CD4-positive, alpha-beta T cell treated with Interleukin-2 at 100 ng/mL for 4 hours (primary cell): ENCODE measurements at regions not wholly inside any gene's neighbourhood (a gene's known extent, or its start where the extent isn't known, plus 50 kb on each side); places are given as distances from the start of the nearest gene placed in this dataset.

Source experiments
- DNase-seq: peaks from one replicate; pipeline ENCODE4 v3.0.0-alpha.2; 2020; ENCODE audit warnings: low spot score

- DNase-seq = no peak
Observed at GRCh38 chr10:21172930-21173801, 276.1 kb upstream of the NEBL start.

- no peak for DNase-seq
Observed at GRCh38 chr10:21172542-21172929, 275.4 kb upstream of the NEBL start.

DNA sequence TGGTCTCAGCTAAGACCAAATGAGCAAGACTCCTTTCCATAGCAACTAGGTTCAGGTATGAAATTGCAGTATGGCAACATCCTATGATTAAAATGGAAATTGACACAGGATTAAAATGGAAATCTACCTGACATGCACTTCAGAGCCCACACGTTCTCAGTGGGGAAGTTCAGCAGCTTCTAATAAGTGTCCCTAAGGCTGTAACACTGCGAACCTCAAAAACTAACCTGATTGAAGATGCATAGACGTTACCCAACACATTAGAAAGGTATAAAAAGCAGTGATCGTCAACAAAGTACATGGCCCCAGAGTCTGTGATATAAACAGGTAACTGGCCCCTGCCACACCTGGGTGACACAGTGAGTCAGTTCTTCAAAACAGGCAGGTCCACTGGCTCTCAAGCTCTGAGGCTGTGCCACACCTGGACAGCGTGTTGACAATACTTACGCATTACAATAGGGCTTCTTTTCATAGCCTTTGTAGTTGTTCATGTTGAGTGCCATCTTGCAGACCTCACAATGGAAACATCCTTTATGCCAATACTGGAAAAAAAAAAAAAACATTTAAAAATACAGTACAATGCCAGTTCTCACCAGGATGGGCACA, 274.9 kb upstream of the NEBL start:
- DNase-seq = no peak

DNA sequence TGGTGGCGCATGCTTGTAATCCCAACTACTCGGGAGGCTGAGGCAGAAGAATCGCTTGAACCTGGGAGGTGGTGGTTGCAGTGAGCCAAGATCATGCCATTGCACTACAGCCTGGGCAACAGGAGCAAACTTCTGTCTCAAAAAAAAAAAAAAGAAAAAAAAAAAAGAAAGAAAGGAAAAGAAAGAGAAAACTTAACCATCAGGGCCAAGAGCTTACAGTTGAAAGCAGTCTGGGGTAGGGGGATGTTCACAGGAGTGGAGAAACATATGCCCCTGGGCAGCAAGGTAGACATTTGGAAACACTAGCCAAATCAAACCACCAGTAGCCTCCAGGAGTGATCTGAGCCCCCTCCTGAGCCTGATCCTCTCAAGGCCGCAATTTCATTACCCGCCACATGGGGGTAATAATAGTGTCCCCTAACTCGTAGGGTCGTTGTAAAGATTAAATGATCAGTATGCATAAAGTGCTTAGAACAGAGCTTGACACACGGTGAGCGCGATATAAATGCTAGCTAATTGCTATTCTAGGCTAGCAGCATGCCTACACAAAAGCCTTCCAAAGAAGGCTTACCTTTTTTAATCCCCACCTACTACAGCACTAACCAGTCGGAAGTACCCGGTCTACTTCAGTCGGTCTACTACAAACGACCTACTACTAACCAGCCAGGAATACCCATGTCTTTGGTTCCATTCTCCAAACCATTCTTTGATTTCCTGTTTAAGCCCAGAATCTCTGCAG, 274.3 kb upstream of the NEBL start:
- DNase-seq = no peak

DNA sequence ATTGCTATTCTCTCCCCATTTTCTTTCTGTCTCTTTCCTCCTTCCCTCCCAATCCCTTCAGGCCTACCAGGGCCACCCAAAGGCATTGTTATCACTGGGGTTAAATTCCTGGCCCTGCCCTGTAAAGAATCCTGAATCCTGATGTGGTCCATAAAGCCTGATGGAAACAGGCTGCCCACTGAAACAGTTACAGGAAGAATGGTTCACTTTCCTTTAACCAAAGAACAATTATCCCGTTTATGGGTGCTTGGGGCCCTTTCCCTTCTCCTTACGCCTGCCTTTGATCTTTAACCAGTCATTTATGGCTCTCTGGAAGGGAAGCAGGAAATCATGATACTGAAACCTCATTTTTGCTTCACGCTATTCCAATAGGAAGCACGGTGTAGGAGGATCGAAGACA, 273.1 kb upstream of the NEBL start:
- no peak for DNase-seq

- no peak for DNase-seq
Observed at GRCh38 chr10:21169271-21169670, 272.2 kb upstream of the NEBL start.

GRCh38 chr10:21167288-21168010, 270.3 kb upstream of the NEBL start:
- no peak for DNase-seq

DNA sequence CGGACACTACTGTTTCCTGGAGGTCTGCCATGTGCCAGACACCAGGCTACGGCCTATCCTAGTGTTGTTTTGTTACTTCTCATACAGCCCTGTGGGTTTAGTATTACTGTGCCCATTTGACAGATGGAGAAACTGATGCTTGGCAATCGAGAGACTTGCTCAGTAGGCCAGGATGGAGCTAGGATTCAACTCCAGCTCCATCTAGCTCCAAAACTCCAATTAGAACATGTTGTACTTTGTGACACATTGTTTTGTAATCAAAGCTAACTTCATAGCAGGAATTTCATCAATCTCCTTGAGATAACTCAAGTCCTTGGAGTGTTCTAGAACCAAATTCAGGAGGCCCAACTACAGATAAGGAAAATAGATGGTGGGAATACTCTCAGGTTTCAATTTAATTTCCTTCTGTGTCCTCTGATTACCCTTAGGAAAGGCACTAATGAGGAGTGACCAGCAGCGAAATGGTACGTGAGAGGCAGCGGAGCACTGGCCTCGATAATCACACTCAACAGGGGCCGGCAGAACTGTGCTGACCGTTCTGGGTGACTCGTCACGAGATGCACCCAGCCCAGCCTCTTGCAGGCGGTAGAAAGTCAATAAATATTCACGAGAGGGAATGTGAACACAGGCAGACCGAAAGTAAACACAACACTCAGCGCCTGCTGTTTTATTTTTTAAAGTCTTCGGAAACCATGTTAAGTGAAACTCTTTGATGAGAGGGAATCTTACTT, 269.6 kb upstream of the NEBL start:
- DNase-seq = no peak

- no peak for DNase-seq
Observed at GRCh38 chr10:21165489-21165888, 268.4 kb upstream of the NEBL start.

DNA sequence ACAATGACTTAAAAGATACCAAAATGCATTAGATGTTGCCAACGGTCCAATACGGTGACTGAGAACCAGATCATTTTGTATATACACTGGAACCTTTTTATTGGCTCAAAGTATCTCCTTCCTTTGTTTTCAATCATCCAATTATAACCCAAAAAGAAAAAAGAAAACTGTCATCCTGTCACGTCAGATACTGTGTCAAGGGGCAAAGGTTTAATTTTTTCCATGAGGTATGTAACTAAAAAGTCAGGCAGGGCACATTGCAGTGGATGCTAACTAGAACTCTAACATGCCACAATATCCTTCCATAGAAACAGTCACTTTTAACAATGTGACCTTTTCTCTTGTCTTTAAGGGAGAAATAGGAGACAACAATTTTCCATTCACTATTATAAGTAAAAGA, 267.6 kb upstream of the NEBL start:
- no peak for DNase-seq

- DNase-seq = no peak
Observed at GRCh38 chr10:21162948-21163347, 265.8 kb upstream of the NEBL start.

GRCh38 chr10:21161647-21162046, 264.5 kb upstream of the NEBL start:
- no peak for DNase-seq

DNA sequence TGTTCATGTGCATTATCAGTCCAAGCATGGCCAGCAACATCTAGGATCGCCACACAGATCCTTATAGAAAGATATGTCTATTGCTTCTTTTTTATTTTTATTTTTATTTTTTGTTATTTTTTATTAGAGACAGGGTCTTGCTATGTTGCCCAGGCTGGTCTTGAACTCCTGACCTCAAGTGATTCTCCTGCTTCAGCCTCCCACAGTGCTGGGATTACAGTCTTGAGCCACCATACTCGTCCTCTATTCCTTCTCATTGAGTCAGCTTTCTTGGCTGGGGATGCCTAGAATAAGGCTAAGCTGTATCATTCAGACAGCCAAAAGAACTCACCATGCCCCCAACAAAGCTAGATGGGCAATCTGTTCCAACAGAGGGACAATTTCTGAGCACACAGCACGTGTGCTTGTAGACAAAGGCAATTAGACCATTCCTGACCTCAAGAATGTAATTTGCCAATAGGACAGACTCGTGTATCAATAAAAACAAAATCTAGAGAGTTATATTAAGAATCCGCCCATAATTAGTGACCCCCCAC, 264.0 kb upstream of the NEBL start:
- no peak for DNase-seq

GRCh38 chr10:21160116-21160515, 263.0 kb upstream of the NEBL start:
- DNase-seq = no peak

GRCh38 chr10:21159669-21160068, 262.6 kb upstream of the NEBL start:
- no peak for DNase-seq

- no peak for DNase-seq
Observed at GRCh38 chr10:21158301-21158700, 261.2 kb upstream of the NEBL start.

DNA sequence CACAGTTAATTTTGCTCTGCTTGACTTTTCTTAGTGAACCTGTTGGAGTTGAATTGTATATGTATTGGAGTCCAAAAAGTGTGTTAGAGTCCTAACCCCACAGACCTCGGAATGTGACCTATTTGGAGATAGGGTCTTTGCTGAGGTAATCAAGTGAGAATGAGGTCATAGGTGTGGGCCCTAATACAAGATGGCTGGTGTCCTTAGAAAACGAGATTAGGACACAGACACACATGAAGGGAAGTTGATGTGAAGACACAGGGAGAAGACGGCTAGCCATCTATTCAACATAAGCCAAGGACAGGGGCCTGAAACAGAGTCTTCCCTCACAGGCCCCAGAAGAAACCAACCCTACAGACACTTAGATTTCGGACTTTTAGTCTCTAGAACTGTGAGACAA, 260.6 kb upstream of the NEBL start:
- no peak for DNase-seq

DNA sequence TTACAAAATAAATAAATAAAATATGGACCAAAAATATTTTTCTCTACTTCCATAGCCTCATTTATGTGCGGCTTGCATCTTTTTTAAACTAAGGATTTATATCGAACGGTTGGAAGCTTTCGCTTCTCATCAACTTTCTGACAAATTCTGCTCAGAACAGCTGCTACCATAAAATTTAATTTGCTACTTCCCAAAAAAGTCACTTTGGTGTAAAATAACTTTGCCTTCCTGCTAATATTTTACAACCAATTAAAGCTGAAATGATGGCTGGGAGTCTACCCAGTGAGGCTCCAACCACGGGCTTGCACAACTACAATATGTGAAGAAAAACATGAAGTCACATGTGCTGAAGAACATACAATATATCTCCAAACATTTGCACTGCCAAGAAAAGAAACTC, 253.1 kb upstream of the NEBL start:
- DNase-seq = no peak

DNA sequence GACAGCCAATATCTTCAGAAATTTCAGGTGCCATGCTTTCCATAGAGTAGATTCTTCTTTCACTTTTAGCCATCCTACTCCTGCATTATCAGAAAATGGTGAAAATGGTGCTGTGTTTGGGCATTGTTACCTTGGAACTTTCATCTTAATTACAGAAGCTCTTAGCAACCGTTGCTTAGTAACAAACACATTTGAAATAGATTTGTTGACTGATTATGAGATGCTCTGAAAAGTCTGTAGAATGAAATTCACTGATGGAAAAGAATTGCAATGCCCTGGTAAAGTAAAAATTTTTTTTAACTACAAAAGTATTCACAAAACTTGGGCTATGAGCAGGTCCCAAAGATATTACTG, 249.3 kb upstream of the NEBL start:
- DNase-seq = no peak

- DNase-seq = no peak
Observed at GRCh38 chr10:21145751-21146435, 248.8 kb upstream of the NEBL start.

DNA sequence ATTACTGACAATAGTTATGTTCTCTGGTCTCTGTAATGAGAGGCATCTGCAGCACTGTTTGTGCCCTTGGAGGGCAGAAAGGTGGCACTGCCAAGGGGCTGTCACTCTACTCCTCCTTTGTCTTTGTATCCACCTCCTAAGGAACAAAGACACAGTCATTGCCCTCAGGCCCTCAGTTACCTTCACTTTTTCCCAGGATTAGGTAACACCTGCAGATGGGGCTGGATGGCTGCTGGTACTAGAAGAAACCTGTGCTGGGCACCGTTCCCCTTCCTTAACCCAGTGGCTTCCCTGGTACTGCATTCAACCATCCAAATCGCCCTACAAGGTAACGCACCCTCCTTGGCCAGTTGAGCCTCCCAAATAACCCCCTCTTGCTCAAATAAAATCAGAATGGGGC, 246.9 kb upstream of the NEBL start:
- DNase-seq = no peak
